ENCODE measurements at regions not wholly inside any gene's neighbourhood (a gene's known extent, or its start where the extent isn't known, plus 50 kb on each side); places are given as distances from the start of the nearest gene placed in this dataset.

- TF ChIP-seq TAF1 (IDR thresholded peaks at IDR 0.05; ENCODE audit: low read depth, low read length), result no peak
- no peak for TF ChIP-seq POLR2AphosphoS5 (IDR thresholded peaks at IDR 0.05; ENCODE audit: low read depth, low read length)
Observed at GRCh38 chr7:18370633-18371032, 124.9 kb upstream of the HDAC9 start.

Measured in GM12891 (cell line).